ENCODE measurements at regions not wholly inside any gene's neighbourhood (a gene's known extent, or its start where the extent isn't known, plus 50 kb on each side); places are given as distances from the start of the nearest gene placed in this dataset.

DNA sequence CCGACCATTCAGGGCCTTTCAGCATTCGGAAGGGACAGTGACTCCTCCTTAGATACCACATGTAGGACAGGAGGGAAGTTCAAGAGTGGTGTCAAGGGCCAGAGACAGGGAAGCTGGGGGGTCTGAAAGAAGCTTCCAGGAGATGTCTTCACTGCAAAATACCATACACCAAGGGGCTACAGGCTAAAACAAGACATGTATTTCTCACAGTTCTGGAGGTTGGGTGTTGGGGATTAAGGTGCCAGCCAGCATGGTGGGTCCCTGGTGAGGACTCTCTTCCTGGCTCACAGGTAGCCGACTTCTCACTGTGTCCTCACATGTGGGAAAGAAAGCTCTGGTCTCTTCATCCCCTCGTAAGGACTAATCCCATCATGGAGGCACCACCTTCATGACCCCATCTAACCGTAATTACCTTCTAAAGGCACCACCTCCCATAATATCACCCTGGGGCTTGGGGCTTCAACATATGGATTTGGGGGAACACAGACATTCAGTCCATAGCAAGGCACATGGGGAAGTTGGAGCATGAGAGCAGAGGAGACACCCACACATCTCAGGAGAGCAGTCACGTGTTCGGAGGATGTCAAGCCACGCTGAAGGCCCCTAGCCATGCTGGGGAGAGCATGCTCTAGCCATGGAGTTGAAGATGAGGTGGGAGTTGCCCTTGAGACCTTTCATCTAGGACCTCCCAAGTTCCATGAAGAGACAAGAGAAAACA lies 73.9 kb upstream of the GDF10 start:
- no peak for TF ChIP-seq FOXA1 (IDR thresholded peaks at IDR 0.05)
- TF ChIP-seq FOXM1 (IDR thresholded peaks at IDR 0.05; ENCODE audit: borderline replicate concordance), result no peak
- no peak for TF ChIP-seq HDGF (IDR thresholded peaks at IDR 0.05; ENCODE audit: borderline replicate concordance)
- TF ChIP-seq BHLHE40 (IDR thresholded peaks at IDR 0.05; ENCODE audit: borderline replicate concordance), result no peak
- no peak for TF ChIP-seq CTBP1 (IDR thresholded peaks at IDR 0.05; ENCODE audit: borderline replicate concordance)
- no peak for TF ChIP-seq TARDBP (IDR thresholded peaks at IDR 0.05)
- TF ChIP-seq FOXK2 (IDR thresholded peaks at IDR 0.05), result no peak
- TF ChIP-seq ZNF384 (IDR thresholded peaks at IDR 0.05), result no peak
- TF ChIP-seq SP1 (IDR thresholded peaks at IDR 0.05), result no peak

All from HEK293T (cell line).